AG08395 (cell line): ENCODE measurements at regions not wholly inside any gene's neighbourhood (a gene's known extent, or its start where the extent isn't known, plus 50 kb on each side); places are given as distances from the start of the nearest gene placed in this dataset.
A peak's percentile ranks its signal among the peaks of the same experiment; 100 is the strongest.
"Not testable (repeated sequence)": the region's sequence is repeated elsewhere in the genome, so short reads cannot be mapped to it uniquely, and the experiment has no call there.

ENCODE experiments used
- DNase-seq: peaks from one replicate; pipeline ENCODE4 v3.0.0; 2012; ENCODE audit warnings: mixed read lengths, low spot score

DNA sequence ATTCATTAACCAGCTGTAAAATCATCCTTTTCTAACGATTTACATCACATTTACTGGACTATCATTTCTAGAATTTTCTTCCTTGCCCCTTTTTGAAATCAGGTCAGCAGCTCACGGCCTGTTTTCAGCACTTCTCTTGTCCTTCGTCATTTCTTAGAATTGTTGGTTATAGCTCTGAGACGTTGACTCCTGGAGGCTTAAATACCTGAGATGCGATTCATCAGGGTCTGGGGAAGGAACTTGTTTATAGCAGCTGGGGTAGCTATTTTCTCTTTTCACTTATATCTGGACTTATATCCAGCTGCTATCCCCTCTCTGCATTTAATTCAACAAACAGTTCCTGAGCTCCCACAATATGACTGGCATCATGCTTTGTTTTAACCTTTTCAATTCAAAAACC, 338.7 kb upstream of the TNRC6C start:
- peak; percentile 20 for DNase-seq

DNA sequence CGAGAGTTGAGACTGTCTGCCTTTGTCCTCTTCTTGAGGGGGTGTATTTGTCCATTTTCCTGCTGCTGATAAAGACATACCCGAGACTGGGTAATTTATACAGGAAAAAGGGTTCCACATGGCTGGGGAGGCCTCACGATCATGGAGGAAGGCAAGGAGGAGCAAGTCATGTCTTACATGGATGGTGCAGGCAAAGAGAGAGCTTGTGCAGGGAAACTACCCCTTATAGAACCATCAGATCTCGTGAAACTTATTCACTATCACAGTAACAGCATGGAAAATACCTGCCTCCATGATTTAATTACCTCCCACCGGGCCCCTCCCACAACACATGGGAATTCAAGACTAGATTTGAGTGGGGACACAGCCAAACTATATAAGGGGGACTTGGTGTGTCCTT, 338.2 kb upstream of the TNRC6C start:
- DNase-seq, result no peak

DNA sequence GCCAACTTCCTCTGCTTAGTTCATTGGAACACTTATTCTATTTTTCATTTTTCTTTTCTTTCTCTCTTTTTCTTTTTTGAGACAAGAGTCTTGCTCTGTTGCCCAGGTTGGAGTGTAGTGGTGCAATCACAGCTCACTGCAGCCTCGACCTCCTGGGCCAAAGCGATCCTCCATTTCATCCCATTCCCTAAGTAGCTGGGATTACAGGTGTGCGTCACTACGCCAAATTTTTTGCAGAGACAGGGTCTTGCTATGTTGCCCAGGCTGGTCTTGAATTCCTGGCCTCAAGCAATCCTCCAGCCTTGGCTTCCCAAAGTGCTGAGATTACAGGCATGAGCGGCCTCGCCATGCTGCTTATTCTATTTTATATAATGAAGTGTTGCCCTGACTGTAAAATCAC, 336.4 kb upstream of the TNRC6C start:
- DNase-seq, result not testable (repeated sequence)

DNA sequence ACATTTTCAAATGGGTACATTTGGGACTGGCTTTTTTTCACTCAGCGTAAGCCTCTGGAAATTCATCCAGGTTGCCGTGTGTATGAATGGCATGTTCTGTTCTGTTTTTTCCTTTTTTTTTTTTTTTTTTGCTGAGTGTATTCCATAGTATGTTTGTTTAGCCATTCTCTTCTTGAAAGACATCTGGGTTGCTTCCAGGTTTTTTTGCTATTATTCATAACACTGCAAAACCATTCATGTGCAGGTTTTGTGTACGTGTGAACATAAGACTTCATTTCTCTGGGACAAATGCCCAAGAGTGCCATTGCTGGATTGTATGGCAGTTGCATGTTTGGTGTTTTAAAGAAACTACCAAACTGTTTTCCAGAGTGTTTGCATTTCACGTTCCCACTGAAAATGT, 335.9 kb upstream of the TNRC6C start:
- no peak for DNase-seq

DNA sequence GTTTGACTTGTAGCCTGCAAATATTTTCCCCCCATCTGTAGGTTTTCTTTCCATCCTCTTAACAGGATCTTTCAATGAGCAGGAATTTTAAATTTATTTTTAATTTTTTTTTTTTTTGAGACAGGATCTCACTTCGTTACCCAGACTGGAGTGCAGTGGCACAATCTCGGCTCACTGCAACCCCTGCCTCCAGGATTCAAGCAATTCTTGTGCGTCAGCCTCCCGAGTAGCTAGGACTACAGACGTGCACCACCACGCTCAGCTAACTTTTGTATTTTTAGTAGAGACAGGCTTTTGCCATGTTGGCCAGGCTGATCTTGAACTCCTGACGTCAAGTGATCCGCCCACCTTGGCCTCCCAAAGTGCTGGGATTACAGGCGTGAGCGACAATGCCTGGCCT, 335.2 kb upstream of the TNRC6C start:
- DNase-seq, result not testable (repeated sequence)

DNA sequence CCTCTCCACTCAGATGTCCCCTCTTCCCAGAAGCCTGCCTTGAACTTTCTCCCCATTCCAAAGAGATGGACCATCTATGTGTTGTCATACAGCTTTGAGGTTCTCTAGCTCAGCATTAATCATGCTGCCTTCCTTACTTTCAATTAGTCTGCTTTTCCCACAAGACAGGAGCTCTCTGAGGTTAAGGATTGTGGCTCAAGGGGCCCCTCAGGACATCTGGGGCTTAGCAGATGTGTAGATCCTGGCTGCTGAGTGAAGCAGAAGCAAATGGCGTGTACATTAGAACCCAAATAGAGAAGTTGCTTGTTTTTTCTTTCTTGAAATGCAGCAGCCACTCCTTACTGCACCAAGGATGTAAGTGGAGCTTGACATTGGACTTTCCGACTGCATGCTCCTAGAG, 330.5 kb upstream of the TNRC6C start:
- DNase-seq, result no peak

DNA sequence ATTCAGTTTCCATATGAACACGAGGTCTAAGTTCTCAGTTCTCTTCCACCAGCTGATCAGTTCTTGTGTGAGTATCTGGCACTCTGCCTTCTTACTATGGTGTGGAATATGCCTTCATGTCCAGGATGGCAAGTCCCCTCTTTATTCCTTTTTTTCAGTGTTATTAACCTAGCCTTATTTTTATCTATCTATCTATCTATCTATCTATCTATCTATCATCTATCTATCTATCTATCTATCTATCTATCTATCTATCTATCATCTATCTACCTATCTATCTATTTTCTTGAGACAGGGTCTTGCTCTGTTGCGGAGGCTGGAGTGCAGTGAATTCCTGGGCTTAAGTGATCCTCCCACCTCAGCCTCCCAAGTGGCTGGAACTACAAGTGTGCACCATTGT, 329.2 kb upstream of the TNRC6C start:
- not testable (repeated sequence) for DNase-seq

DNA sequence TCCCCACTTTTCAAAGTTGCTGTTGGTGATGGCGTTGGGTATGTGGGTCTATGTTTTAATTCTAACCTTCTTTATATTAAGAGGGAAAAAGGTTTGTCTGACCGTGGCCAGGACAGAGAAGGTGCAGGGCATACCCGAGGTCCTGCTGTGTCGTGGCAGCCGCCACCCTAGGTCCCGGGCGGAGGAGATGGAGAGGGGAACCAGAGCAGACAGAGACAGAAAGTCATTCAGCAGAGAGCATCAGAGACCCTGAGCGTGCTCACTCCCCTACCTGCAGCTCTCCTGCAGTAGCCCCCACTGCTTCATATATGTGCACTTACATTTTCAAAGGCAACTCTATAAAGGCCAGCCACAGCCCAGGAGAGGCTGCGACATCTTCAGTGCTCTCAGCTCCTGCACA, 327.2 kb upstream of the TNRC6C start:
- no peak for DNase-seq

DNA sequence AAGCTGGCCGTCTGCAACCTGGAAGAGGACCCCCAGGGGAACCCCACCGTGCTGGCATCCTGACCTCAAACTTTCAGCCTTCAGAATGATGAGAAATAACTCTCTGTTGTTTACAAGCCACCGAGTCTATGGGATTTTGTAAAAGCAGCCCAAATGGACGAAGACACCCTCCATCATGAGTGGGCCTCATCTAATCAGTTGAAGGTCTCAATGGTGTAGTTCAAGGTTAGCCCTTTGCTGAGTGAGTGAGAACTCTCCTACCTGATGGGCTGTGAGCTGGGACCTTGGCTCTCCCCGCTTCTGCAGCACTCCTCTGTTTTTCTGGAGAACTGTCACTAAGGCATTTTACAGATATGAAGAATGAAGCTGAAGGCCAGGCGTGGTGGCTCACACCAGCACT, 325.9 kb upstream of the TNRC6C start:
- no peak for DNase-seq

DNA sequence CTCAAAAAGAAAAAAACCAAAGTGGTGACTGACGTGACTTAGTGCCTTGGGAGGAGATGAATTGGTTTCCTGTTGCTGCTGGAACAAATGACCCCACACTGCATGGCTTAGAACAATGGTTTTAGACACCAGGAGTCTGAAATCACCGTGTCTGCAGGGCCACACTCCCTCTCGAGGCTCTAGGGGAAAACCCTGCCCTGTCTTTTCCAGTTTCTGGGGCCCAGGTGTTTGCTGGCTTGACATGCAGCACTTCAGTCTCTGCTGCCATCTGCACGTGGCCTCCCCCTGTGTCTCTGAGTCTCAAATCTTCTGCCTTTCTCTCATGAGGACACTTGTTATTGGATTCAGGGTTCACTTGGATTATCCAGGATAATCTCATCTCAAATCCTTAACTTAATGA, 323.8 kb upstream of the TNRC6C start:
- DNase-seq, result no peak

DNA sequence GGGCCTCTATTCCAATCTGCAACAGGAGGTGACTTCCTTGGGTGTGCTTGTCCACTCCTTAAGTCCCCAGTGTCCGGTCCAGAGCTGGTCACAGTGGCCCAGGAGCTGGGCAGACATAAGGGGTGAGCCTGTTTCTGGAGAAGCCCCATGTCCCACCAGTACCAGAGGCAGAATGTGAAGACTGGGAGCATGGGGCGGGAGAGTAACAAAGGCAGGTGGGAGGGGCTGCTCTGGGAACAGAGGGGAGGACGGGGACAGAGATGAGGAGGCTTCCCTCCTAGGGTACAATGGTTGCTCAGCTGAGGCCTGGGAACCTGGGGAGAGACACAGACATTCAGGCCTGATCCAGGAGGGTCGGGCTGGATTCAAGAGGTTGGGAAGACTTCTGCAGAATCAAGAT, 323.3 kb upstream of the TNRC6C start:
- no peak for DNase-seq

DNA sequence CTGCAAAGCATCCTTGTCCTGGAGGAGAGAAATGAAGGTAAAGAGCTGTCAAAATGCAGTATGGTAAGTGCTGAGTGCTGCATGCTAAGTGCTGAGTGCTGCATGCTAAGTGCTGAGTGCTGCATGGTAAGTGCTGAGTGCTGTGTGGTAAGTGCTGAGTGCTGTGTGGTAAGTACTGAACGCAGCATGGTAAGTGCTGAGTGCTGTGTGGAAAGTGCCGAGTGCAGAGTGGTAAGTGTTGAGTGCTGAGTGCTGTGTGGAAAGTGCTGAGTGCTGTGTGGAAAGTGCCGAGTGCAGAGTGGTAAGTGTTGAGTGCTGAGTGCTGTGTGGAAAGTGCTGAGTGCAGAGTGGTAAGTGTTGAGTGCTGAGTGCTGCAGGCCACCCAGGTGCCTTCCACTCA, 322.7 kb upstream of the TNRC6C start:
- DNase-seq, result not testable (repeated sequence)

DNA sequence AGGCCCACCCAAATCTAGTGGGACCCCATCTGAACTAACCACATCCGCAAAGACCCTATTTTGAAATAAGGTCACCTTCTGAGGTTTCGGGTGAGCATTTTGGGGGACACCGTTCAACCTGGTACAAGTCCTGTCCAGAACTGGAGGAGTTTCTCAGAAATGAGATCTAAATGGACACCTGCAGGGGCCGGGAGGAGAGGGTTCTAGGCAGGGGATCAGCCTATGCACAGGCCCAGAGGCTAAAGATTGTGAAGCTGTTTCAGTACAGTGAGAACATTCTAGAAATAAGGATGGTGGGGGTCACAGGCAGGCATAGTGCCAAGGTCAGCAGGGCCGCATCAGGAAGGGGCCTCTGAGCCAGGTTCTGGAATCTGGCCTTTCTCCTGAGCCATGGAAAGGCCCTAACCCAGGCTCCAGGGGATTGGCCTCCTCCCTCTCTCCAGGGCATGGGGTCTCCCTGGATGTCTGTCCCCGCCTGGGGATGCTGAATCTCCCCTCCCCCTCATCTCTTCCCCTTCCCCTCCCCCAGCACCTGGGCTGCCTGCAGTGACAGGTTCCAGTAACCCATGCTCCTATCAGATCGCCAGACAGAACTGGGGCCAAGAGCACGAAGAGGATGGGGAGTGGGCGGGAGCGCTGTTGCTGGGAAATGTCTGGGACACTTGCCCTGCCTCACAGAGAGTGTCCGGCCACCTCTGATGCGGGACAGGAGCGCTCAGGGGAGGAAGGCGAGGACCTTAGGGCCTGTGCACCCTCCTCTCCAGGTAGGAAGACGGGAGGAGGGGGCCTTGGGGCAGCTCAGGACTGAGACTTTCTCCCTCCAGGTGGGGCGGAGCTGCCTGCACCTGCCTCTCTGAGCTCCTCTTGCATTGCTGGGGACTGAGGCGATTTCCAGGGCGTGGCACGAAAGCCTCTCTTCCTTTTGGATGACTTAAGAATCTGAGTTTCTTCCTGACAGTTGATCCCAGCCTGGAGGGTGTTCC, 321.4 kb upstream of the TNRC6C start:
- DNase-seq, result no peak

DNA sequence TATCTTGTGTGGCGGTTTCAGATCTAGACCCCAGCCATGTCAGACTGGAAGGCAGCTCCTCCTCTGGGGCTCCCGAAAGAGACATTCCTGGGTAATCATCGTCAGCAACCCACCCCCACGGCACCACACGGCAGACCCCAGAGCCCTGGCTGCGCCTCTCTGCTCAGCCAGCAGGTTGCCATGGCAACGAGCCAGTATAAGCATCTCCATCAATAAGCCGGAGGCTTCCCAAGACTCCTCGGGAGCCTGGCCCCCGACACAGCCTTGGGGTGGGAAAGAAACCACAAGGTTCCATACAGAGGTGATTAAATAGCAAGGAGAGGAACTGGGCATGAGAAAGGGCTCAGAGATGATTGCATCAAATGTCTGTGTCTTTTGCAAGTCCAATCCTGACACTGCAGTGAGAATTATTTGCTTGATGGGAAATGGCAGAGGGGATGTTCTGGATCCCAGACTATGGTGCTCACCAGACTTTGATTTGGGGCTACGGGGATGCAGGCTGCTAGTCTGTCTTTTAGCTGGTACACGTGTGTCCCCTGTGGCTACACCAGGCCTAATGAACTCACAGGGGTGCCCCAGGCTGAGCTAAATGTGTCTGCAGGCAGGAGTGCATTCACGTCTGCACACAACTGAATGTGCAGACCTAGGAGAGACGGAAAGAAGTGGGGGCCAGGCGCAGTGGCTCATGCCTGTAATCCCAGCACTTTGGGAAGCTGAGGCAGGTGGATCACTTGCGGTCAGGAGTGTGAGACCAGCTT, 320.5 kb upstream of the TNRC6C start:
- no peak for DNase-seq

DNA sequence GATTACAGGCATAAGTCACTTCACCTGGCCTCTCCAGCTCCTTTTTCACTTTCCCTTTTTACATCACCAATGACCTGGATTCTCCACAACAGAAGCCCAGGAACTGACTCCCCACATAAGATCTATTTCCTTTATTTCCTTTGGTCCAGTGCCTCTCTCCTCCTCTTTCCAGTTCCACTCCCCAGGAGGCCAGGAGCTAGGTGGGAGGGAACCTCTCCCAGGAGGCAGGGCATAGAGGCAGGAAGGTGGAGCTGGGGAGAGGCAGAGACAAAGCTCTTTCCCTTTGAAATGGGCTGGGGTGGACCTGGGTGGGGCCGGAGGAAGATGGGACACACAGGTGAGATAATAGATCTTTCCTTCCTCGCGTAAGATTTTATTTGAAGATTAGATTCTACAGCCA, 318.3 kb upstream of the TNRC6C start:
- DNase-seq, result no peak

DNA sequence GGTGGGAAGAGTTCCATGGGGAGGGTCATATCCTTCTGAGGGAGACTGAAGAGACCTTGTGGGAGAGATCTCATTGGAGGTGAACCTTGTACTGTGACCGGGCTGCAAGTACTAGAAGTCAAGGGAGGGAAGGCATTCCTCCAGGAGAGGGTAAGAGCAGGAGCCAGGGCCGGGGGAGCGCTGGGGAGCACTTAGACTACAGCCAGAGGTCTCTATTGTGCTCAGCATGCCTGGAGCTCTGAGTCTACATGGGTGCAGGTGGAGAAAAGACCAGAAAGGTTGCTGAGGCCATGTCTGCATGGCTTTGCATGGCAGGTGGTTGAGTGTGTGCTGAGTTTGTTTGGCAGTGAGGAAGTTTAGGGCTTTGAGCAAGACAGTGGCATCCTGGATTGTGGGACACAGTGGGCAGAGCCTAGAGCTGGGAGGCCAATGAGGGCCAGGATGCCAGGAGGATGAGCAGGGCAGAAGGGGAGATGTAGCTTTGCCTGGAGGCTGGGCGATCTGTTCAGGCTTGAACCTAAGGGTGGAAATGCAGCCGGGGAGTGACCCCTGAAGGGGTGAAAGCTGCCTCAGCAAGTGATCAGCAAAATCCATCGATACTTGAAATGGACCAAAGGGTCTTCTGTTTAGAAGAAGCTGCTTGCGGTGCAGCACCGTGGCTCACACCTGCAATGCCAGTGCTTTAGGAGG, 317.4 kb upstream of the TNRC6C start:
- DNase-seq, result no peak

DNA sequence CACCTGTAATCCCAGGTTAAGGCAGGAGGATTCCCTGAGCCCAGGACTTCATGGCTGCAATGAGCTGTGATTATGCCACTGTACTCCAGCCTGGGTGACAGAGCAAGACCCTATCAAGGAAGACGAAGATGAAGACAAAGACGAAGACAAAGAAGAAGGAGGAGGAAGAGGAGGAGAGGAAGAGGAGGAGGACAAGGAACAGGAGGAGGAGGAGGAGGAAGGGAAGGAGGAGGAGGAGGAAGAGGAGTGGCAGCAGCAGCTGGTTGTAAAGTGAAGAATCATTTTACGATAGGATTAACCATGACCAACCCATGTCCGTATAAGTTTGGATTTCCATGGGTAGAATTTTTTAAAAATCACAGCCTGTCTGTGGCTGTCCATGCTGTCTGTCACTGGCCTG, 316.8 kb upstream of the TNRC6C start:
- DNase-seq, result no peak

DNA sequence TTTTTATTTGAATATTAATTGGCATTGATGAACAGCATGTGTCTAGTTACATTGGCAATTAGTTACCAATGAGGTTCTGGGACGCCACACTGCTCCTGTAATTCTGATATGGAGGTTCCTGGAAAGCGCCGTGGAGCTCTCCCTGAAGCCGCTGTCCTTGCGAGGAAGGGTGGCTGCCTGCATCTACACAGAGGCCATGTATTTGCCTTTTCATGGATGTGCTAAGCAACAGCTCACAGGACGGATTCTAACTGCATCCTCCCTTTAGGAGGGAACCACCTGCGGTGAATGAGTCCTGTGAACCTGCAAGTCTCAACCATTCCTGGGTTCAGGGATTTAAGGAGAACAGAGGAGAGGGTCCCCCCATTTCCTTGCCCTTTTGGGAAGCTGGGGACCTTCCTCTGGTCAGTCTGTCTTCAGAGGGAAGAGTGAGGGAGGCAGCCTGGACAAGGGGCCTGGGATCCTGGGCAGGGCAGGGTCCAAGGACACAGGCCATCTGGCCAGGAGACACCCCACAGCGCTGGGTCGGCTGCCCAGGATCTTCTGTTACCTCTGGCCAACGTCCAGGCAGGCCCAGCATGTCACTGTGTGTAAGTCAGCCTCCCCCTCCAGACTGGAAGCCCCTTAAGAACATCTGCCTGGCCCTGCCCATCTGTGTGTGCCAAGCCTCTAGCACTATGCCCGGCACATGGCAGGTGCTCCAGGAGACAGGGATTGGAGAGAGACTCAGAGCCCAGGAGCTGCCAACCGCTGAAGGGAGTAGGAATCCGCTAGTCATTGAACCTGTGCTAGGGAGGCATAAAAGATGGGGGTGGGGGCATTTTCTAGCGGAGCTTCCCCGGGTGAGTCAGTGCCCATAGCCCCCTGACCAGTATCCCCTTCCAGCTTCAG, 314.1 kb upstream of the TNRC6C start:
- DNase-seq, result no peak

DNA sequence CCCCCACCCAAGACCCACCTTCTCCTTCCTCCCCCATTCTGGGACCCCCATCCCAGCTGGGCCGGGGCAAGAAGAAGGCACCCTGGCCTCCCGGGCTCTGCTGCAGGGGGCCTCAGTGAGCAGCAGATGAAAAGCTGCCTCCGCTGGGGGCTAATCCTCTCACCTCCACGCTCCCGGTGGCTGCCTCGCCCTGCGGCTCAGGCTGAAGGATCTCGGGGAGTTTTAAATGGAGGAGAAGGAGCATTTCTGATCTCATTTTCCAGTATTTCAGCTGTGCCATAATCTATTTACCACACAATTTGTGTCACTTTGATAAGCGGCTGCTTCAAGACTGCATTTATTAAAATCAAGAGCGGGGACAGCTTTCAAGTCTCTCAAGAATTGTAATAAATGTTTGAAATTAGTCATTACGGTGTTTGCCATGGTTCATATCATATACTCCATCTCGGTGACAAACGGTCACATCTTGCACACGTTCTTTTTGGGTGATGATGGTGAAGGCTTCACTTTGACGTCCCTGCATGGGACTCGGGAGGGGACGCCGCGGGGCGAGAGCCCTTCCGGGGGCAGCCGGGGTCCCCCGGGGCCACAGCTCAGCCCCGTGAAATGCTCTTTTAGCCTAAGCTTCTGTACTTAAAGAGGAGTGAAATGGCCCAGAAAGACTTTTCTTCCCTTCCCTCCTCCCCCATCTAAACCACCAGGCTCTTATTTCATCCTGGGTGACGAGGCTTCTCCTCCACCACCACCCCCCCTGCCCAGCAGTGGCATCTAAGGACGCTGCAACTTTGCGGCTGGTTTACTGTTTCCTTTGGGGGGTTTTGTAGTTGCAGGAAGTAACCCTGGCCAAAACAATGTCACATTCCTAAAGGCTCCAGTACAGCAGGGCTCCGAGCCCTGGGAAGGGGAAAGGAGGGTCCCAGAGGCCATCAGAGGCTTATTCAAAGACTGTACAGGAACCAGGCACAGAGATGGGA, 313.1 kb upstream of the TNRC6C start:
- peak; percentile 31 for DNase-seq

DNA sequence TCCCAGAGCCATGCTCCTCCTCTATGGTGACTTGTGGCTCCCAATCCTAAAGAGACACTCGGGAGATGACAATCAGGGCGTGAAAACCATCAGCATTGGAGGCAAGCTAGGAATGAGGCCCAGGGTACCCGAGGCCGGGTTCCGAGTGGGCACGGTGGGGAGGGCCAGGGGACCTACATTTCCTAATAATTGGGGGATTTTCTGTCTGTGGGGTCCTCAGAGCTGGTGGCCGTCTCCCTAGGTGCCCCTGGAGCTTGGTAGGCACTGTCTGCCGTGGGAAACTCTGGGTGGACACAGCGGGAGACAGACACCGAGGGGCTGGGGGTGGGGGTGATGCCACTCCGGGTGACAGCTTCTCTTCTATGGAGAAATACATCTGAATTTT, 312.5 kb upstream of the TNRC6C start:
- no peak for DNase-seq
